Stimulated activated CD4-positive, alpha-beta T cell treated with anti-CD3 and anti-CD28 coated beads, Interleukin-1b, Interleukin-23, amount 100 ng/mL, for 48 hours (primary cell): ENCODE measurements at regions not wholly inside any gene's neighbourhood (a gene's known extent, or its start where the extent isn't known, plus 50 kb on each side); places are given as distances from the start of the nearest gene placed in this dataset.

Source experiments
- DNase-seq: peaks from one replicate; pipeline ENCODE4 v3.0.0-alpha.2; 2020

DNA sequence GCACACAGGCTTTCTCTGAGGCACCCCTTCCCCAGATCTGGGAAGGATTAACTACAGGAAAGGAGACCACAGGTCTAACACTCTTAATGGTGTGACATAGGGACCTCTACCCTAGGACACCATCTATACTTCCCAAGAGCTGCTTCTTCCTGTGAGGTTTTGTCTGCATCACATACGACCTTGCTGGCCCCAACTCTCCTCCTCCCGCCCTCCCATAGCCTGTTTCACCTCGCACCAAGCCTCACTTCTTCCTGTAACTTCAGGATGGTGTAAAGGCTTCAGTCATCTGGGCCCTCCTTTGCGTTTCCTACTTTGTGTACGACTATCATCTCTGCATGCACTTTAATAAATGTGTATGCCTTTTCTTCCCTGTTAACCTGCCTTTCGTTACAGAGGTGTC is 274.3 kb downstream of the KLF6 start:
- no peak for DNase-seq

DNA sequence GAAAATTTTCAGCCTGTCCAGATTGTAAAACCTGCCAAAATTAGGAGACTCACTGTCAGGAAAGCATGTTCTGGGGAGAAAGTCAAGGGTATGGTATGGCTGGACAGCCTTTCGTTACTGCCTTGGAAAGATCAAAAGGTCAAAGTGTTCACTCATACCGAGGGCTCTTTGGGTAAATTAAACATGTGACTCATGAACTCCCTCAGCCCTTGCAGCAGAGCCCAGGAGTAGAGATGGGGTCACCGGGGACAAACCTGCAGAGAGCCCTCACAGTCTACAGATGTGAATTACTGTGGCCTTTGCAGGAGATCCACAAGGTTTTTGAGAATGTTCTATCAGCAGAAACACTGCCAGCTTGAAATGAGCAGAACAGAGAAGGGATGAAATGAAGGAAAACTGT is 275.7 kb downstream of the KLF6 start:
- DNase-seq, result no peak

DNA sequence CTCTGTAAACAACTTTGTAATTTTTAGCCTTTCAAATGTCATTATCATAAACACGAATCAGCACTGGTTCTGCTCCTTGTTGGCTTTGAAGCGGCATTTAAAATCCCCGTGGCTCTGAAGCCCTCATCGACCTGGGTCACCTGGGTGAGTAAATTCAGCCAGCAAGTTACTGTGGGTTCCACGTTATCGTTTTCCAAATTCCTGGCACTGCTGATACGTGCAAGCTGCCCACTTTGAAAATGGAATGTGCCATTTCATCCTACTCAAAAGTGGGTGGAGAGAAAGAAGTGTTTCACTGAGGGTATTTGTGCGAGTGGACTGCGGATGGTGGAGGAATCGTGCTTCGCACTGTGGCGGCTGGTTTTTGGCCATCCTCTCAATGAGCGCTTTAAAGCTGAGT is 281.7 kb downstream of the KLF6 start:
- DNase-seq, result no peak

DNA sequence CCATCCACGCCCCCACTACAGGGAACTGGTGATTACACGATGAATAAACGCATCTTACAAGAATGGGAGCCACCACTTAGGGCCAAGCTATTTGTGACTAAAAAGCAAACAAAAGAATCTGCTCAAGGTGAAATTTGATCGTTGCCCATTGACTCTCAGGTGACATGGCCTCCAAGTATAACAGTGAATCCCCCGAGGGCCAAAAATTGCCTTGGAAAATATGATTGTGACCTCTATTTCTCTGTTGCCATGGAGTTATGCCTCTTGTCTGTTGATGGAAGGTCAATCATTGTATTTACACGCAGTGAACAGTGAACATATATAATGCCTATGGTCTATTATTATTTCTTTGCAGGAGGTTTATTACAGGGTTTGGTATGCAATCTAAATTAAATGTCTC is 282.3 kb downstream of the KLF6 start:
- DNase-seq, result no peak

DNA sequence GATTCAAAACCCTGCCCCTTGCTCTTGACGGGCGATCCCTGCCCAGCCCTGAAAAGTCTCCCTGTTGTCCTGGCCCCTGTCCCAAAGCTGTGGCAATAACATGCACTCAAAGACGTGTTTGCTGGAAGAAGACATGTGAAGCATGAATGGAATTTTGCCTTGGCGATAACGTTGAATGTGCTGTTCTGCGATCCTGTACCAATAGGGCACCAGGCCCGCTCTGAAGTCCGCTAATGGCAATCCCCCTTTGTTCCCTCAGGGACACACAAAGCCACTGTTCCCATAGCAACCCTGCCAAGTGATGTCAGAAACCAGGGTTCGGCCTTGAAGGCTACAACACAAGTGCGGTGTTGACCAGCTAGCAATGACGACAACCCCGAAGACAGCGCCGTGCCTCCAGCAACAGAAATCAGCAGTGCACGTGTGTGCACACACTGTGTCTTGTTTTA is 284.6 kb downstream of the KLF6 start:
- no peak for DNase-seq

DNA sequence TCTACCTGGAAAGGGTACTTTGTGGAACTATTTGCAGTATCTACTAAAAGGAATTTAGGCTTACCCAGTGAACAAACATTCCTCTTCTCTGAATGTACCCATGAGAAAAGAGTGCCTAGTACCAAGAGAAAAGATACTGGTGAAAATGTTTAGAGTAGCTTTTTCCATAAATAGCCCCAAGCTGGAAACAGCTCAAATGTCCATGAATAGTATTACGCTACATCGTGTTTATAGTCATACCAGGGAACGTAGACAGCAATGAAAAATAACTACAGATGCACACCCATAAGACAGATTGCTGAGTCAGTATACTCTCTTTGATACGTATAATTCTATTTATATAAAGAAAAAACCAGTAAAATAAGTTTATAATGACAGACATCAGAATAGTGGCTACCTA is 285.9 kb downstream of the KLF6 start:
- no peak for DNase-seq

DNA sequence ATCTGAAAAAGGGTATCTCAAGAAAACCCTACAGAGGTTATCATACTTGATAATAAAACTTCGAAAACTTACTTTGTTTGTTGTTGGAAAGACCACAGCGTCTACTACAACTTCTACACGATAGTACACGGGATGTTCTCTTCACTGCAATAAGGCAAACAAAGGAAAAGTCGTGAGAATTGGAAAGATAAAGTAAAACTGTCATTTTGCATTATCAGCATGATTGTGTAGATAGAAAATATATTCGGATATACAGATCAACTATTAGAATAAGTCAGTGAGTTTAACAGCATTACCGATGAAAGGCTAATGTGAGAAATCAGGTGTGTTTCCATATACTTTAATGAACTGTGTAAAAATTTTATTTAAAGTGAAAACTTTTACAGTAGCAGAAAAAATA is 287.4 kb downstream of the KLF6 start:
- no peak for DNase-seq

DNA sequence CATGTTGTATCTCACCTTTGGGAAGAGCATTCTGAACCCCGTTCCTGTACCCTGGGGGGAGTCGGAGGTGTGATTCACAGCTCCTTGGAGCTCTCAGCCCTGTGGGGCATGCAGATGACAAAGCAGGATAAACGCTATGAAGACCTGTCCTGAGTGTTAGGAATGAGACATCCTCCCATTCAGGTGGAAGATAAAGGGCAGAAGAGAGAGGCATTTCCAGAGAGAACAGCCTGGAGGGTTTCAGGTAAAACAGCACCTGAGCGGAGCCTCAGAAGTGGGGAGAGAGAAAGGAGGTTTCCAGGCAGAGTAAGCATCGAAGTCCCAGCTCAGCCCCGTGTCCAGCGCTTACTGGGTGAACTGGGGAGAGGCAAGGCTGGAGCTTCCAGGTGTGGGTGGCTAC is 288.9 kb downstream of the KLF6 start:
- DNase-seq, result no peak

DNA sequence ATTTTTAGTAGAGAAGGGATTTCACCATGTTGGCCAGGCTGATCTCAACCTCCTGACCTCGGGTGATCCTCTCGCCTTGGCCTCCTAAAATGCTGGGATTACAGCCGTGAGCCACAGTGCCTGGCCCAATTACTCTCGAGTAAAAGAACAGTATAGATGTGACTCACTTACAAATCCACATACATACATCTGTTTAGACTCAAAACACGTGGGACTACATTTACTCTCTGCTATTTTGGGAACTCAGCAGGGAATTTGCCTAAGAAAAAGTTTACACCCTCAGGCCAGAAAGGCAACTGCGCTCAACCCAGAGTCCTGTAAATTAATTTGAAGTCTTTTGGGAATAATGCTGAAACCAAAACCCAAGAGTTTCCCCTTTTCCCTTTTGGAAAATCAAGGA is 289.7 kb downstream of the KLF6 start:
- DNase-seq, result no peak

DNA sequence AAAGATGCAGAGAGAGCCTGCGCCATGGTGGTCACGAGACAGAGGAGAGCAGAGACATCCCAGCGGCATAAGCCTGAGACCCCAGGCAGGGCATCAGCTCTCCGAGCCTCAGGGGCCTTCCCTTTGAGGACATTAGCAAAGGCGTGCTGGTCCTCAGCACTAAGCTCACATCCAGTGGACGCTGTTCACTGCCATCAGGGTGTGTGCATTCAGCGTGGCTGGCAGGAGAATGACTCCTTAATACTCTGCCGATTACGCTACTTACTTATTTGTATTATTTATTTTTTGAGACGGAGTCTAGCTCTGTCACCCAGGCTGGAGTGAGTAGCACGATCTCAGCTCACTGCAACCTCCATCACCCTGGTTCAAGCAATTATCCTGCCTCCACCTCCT is 290.2 kb downstream of the KLF6 start:
- DNase-seq, result no peak

DNA sequence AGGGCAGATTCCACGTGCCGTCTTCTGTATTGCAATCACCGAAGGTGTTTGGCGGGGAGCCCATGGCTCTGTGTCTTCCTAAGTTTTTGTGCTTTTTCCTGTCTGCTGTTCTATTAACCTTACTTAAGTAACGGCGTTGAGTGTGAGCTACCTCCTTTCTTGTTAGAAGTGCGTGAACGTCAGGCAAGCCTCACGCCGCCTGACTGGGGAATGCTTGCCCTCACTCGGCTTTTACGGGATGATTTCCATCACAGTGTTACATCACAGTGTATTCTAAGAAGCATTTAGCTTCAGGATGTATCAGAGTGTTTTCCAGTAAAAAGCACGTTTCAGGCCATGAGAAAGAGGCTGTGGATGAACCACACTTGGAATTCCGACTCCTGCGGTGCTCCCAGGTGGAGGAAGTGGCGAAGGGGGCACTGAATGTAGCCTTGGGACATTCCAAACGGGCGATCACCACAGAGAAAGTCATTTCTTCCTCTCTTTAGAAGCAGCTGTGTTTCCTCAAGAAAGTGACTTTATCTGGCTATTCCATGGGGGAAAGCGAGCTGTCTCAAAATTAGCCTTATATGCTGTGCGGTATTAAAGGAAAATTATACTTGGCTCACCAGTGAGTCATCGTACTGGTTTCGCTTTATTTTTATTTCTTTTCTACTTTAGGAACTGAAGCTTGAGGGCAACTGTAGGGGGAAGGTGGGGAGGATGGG is 290.7 kb downstream of the KLF6 start:
- DNase-seq, result no peak

DNA sequence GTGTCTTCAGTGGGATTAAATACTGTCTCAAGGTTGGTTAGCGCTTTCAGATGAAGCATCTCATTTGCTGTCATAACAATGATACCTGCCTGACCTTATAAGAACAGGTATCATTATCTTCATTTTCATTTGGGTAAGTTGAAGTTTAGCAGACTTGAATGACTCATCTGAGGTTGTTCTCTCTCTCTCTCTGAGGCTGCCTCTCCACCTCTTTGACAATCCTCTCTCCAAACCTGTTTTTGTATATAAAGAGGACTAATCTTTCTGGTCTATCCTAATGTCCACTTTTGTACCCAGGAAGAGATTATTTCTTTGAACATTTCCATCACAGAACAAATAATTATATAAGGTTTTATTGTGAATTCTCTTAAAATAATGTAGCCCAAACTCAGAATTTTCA is 291.4 kb downstream of the KLF6 start:
- no peak for DNase-seq

DNA sequence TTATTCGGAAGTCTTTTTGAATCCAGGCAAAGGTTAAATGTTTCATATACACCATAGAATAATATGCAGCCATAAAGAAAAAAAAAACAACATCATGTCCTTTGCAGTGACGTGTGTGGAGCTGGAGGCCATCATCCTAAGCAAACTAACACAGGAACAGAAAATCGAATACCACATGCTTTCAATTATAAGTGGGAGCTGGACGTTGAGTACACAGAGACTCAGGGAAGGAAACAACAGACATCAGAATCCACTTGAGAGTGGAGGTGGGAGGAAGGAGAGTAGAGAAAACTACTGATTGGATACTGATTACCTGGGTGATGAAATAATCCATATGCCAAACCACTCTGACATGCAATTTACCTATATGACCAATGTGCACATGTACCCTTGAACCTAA is 293.4 kb downstream of the KLF6 start:
- no peak for DNase-seq

DNA sequence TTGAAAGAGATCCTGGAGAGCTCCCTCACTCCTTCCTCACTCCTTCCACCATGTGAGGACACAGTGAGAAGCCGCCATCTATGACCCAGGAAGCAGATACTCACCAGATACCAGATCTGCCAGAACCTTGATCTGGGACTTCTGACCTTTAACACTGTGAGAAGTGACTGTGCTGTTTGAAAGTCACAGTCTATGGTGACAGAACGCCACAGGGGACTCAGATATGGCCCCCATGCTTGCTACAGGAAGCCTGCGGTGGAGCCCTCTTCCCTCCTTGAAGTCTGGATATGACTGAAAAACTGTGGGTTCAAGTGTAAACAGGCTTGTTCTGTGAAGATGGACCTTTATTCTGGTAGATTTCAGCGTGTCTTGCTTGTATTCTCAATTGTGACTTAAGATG is 297.8 kb downstream of the KLF6 start:
- DNase-seq, result no peak

DNA sequence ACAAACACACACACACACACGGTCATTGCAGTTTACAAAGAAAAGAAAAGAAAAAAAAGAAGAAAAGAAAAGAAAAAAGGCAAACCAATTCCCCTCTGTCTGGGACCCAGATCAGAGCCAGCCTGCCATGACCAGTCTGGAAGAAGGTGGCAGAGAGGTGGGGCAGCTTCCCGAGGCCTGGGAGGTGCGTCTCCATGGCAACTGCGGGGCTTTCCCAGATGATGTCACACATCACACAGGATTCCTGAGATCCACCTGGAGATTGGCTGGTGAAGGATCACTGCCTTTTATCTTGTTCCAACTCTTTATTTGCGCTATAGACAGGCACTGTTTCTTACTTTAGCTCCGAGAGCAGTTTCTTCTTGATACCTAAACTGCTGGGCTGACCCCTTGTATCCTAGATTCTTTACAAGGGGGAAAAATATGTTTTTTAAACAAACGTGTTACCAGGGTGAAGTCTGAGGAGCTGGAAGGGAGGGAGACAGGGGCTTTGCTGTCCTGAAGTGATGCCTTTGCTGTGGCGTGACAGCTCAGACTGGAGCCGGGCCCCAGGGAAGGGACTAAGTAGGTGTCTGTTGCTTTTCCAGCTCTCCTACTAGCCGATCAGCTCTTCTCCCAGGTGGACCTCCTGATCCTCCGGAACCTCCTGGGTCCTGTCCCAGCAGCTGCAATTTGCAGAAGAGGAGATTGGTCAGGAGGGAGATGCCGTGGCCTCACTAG is 298.5 kb downstream of the KLF6 start:
- no peak for DNase-seq

DNA sequence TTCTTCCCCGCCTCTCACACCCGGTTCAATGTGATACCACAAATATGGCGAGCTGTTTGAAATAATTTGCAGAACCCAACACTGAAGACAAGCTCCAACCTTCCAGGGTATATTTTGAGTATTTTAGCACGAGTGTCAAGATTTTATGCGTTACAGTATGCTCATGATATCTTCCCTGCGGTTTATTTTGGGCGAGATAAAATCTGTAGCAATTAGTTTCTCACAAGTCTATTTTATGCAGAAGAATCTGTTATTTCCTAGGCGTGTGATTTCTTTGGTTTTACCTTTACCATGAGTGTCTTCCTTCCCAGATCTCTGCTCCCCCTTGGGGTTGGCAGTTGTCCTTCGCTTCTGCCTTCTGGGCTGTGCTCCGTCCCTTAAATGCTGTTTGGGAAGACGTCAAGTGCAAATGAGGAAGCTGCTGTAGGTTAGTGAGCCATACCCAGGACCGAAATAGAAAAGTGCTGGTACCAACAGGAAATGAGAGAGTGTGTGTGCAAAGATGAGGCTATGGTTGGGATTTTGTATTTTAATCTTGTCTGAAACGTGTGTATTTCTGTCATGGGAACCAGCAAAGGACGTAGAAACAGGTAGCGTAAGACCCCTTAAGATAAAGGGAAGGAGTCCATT is 299.8 kb downstream of the KLF6 start:
- no peak for DNase-seq

DNA sequence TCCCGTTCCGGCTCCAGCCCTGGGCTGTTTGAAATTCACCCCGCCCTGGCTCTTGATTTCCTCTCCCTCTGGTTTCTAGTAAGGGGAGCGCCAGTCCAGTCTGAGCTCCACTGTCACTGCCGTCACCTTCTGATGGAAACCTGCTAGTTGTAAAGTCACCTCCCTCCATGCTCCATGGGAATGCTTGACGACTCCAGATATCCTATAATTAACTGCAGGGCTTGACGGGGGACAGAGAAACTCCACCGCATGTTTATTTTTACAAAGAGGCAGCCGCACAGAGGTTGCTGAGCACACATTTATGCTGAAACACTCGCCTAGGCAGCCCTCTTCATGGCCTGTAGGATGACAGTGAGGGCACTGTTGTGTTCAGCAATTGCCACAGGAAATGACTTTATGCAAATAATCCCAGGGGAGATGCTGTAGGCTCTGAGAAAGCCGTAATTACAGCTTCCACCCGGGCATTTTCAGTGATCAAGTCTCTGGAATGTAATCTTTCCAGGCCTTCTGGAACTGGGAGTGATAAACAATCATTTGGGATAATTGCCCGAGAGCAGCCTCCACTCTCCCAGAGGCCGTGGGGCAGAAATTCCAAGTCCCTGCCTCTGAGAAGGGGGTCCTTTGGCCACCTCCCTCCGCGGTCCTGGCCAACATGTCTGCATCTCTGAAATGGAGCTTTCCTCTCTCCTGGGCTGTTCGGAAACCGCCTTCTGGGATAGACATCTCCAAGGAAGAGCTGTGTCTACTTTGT is 300.5 kb downstream of the KLF6 start:
- DNase-seq, result no peak

DNA sequence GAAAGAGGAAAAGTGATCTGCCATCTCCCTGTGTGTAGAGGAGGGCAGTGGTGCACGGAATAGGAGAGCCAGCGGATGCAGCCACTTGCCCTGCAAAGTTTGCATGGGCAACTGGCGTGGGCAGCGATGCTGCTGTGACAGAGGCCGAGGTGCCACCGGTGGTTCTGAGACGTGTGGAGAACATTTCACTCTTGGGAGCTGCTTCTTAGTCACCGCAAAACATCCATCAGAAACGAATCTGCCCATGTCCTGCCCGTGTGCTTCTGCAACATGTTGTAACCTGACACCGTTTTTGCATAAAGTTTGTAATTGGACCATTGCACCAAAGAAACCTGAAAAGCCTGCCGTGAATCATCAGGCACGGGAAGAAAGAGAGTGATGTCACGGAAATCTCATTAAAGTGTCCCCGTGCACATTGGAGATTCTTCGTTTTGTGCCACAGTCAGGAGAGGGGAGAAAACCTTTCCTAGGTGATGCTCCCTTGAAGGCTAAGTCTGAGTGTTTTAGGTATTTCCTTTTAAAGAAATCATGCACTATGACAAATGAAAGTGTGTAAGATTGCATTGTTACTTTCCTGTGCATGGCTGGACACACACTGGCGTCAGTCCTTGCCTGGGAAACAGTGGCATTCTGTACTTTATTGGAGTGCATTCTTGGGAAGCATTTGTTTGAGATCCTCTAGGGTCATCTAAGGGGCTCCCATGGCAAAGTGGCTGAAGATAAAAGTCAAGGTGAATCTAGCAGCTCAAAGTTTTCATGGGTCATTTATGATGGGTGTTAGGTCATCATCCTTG is 302.6 kb downstream of the KLF6 start:
- DNase-seq, result peak; percentile 35

DNA sequence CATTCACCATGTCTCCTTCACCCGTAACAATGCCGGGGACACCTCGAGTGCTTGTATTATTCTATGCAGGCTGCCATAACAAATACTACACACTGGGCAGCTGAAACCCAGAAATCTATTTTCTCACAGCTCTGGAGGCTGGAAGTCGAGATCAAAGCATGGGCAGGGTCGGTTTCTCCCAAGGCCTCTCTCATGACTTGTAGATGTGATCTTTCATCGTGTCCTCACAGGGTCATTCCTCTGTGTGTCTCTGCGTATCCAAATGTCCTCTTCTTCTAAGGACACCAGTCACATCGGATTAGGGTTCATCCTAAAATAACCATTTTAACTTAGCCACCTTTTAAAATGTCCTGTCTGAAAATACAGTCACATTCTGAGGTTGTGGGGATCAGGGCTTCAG is 303.5 kb downstream of the KLF6 start:
- no peak for DNase-seq

DNA sequence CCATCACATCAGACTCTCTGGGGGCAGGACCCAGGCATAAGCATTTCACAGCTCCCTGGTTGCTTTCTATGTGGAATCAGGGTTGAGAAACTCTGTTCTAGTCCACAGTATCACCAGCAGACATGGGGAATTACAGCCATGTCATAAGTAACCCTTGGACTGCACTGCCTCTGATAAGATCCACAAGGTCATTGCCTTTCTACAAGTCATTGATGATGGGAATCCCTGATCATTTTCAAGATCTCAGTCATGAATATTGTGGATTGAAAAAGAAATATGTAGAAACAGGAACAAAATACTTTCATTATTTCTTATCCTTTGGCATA is 304.1 kb downstream of the KLF6 start:
- no peak for DNase-seq

DNA sequence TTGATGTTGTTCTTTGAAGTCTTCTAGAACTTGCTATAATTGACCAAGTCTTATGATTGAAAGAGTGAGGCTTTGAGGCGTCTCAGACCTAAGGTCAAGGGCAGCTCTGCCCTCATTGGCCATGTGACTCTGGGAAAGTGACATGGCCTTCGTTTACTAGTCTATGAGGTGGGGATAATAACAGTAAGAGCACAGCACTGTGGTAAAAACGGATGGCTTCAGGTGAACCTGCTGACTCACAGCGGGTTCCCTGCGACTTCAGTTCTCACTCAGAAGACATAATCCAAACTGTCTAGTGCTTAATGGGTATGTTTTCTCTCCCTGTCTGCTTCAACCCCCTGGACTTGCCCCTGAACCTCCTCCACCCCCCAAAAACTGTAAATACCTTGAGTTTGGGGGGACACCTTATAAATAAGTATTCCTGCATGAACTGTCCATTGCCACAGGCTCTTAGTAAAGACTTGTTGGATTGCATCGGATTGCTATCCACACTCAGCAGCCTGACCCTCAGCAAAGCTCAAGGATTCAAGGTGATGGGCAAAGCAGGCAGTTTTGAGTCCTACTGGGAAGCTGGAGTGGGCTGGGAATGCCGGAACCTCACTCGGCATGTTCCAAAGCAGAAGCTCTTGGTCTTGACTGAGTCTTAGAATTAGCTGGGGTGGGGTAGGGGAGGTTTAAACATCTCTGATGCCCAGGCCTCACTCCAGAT is 304.6 kb downstream of the KLF6 start:
- DNase-seq, result peak; percentile 28

DNA sequence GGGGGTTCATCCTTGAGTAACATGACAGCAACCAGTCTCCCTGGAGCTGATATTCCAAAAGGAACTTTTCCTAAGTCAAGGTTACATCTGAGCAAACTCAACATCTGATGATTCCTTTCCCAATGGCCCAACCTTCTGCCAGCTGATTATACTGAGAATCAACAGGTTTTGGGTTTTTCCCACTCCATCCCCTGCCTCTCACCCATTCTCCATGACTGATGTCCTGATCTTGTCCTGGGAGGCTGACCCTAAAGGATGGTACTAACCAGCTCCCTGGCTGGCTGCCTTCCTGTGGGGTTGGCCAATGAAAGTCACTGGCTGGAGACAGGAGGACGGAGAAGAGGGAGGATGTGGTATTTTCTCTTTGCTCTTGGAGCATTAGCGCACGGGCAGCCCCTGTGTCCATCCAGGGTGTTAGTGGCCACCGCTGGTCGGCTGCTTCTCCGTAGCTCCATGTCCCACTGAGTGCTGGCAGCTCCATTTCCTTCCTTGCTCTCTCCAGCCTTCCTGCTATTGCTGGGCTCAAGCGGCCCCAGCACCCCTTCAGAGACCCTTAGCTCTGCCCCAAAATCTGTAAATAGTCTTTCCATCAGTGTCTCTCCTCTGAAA is 306.2 kb upstream of the PITRM1 start:
- DNase-seq, result no peak
